ENCODE measurements at regions not wholly inside any gene's neighbourhood (a gene's known extent, or its start where the extent isn't known, plus 50 kb on each side); places are given as distances from the start of the nearest gene placed in this dataset.
A peak's percentile ranks its signal among the peaks of the same experiment; 100 is the strongest.

DNA sequence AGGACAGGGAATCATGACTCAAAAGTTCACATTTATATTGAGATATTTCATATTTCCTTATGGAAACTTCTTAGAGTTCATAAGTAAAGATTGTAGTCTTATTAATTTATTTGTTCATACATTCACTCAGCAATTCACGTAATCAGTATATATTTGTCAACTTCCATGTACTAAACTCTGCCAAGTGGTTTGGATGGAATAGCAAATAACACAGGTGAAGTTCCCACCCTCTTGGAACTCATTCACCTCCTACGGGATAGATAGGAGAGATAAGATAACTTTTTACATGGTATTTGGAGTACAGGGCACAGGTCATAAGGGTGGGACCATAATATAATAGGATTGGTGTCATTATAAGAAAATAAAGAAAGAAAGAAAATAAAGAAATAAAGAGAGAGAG is 234.0 kb downstream of the CDC14C start:
- Histone ChIP-seq H3K36me3 (ENCODE audit: control insufficient read depth, insufficient read depth, low read length) (no peaks in the 10 kb centered on the region), H3K27ac (ENCODE audit: low read depth, low read length) (no peak overlapping the region), H3K4me3 (ENCODE audit: low read depth, low read length) (no peak overlapping the region), H3K27me3 (ENCODE audit: control insufficient read depth, insufficient read depth, low read length) (no peaks in the 10 kb centered on the region), H3K4me1 (ENCODE audit: control insufficient read depth, insufficient read depth, low read length) (no peaks in the 10 kb centered on the region), H3K9ac (ENCODE audit: low read length) (no peak overlapping the region), H3K9me3 (ENCODE audit: control insufficient read depth, insufficient read depth, low read depth, low read length) (peaks cover 2% of the 10 kb centered on the region; the same call in 1 of the 2 replicates)

DNA sequence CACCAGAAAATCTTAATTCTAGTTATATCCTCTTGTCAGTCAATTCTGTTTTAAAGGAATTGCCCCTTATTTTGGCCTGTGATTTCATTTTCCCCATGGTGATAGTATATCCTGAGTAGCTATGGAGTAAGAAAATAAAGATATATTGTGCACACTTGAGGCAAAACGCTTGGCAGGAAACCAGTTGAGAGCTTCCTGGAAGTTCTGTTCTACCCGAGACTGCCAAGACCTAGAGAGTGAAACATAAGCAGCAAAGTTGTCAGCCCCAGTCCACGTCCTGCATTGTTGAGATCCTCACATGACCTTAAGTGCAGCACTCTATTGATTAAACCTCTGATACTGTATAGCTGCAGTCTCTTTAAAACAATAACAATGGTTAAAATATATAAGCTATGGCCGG is 235.2 kb downstream of the CDC14C start:
- Histone ChIP-seq H3K27me3 (ENCODE audit: control insufficient read depth, insufficient read depth, low read length) (no peaks in the 10 kb centered on the region), H3K9ac (ENCODE audit: low read length) (no peak overlapping the region), H3K9me3 (ENCODE audit: control insufficient read depth, insufficient read depth, low read depth, low read length) (peaks cover 2% of the 10 kb centered on the region; the same call in 1 of the 2 replicates), H3K27ac (ENCODE audit: low read depth, low read length) (no peak overlapping the region), H3K4me1 (ENCODE audit: control insufficient read depth, insufficient read depth, low read length) (no peaks in the 10 kb centered on the region), H3K36me3 (ENCODE audit: control insufficient read depth, insufficient read depth, low read length) (no peaks in the 10 kb centered on the region), H3K4me3 (ENCODE audit: low read depth, low read length) (no peak overlapping the region)

DNA sequence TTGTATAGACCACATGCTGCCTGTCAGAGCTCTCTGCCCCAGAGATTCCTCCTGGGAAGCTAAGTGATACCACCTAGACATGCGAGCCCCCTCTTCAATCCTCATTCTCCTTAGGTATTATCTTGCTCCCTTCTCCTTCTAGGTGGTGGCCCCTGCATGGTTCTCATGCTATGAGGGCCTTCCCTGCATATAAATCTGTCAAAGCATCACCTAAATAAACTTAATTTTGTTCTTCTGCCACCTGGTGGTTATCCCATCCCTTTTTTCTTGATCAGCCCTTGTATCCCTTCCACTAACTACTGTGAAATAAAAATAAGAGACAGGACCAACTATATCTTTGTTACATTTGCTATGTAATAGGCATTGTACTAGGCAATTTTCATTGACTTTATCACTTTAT is 242.1 kb downstream of the CDC14C start:
- no peak overlapping the region for H3K9ac ChIP-seq (ENCODE audit: low read length)
- H3K27ac ChIP-seq (ENCODE audit: low read depth, low read length), result no peak overlapping the region
- no peaks in the 10 kb centered on the region for H3K36me3 ChIP-seq (ENCODE audit: control insufficient read depth, insufficient read depth, low read length)
- no peaks in the 10 kb centered on the region for H3K27me3 ChIP-seq (ENCODE audit: control insufficient read depth, insufficient read depth, low read length)
- no peak overlapping the region for H3K4me3 ChIP-seq (ENCODE audit: low read depth, low read length)
- H3K9me3 ChIP-seq (ENCODE audit: control insufficient read depth, insufficient read depth, low read depth, low read length), result peaks cover 4% of the 10 kb centered on the region; the same call in 1 of the 2 replicates
- no peaks in the 10 kb centered on the region for H3K4me1 ChIP-seq (ENCODE audit: control insufficient read depth, insufficient read depth, low read length)

DNA sequence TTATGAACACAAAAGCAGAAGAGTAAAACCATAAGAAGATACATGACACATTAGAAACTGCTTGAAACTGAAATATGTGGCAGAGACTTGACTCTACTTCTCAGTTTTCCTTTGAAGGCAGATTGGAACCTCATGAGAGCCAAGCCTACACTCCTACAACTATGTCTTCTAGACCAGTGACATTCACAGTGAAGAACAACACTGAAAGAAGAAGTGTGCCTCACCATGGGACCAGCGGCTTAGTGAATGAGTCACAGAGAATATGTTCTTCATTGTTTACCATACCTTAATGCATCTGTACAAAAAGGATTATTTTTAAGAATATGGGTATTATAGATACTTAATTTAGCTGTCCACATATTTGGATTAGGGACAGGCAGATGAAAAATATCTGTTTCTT is 248.3 kb downstream of the CDC14C start:
- Histone ChIP-seq H3K36me3 (ENCODE audit: control insufficient read depth, insufficient read depth, low read length) (no peaks in the 10 kb centered on the region), H3K27ac (ENCODE audit: low read depth, low read length) (no peak overlapping the region), H3K9me3 (ENCODE audit: control insufficient read depth, insufficient read depth, low read depth, low read length) (no peaks in the 10 kb centered on the region), H3K27me3 (ENCODE audit: control insufficient read depth, insufficient read depth, low read length) (no peaks in the 10 kb centered on the region), H3K9ac (ENCODE audit: low read length) (no peak overlapping the region), H3K4me1 (ENCODE audit: control insufficient read depth, insufficient read depth, low read length) (no peaks in the 10 kb centered on the region), H3K4me3 (ENCODE audit: low read depth, low read length) (no peak overlapping the region)

DNA sequence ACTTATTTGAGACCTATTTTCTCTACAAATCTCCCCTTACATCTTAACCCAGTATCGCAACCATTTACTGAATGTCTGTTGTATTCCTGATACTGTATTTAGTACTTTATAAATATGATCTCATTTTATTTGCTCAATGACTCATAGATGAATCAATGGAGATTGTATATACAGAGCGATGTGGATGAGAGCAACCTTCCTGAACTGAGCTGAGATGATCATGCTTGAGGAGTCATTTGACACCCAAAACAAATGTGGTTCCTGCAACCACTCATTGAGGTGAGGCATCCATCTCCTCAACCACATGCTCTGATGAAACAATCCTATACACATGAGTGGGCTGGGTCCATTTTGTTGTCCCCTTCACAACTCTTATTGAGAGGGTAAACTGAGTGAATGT is 250.0 kb downstream of the CDC14C start:
- Histone ChIP-seq H3K9me3 (ENCODE audit: control insufficient read depth, insufficient read depth, low read depth, low read length) (no peaks in the 10 kb centered on the region), H3K27me3 (ENCODE audit: control insufficient read depth, insufficient read depth, low read length) (no peaks in the 10 kb centered on the region), H3K4me1 (ENCODE audit: control insufficient read depth, insufficient read depth, low read length) (no peaks in the 10 kb centered on the region), H3K9ac (ENCODE audit: low read length) (no peak overlapping the region), H3K4me3 (ENCODE audit: low read depth, low read length) (no peak overlapping the region), H3K27ac (ENCODE audit: low read depth, low read length) (no peak overlapping the region), H3K36me3 (ENCODE audit: control insufficient read depth, insufficient read depth, low read length) (no peaks in the 10 kb centered on the region)

DNA sequence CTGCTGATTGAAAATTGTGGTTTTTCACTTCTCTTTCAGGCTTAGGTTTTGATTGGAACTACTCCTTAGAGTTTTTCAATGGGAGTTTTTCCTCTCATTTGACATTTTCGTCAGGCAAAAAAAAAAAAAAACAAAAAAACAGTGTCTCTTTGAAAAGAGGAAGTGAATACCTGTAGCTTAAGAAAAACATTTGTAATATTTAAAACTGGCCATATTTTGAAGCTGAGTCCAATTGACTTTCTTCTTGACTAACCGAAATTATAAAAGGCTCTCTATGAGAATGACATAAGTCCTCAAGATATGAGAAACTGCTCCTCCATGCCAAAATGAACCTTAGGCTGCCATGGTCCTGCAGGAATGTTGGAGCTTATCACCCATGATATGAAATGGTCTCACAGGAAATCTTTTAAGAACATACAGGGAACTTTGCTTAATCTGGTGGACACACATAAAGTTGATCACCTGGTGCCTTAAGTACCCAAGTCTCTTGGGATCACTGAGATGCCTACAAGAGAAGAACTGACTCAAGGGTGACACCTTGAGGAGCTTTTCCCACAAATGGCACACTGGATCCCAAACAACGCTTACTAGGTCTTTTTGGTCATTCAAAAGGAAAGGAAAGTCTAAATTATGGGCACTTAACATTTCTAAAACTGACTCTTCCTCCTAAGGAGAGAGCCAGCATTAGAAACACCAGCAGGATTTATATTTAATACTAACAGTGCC is 263.4 kb downstream of the CDC14C start:
- H3K36me3 ChIP-seq (ENCODE audit: control insufficient read depth, insufficient read depth, low read length), result no peaks in the 10 kb centered on the region

DNA sequence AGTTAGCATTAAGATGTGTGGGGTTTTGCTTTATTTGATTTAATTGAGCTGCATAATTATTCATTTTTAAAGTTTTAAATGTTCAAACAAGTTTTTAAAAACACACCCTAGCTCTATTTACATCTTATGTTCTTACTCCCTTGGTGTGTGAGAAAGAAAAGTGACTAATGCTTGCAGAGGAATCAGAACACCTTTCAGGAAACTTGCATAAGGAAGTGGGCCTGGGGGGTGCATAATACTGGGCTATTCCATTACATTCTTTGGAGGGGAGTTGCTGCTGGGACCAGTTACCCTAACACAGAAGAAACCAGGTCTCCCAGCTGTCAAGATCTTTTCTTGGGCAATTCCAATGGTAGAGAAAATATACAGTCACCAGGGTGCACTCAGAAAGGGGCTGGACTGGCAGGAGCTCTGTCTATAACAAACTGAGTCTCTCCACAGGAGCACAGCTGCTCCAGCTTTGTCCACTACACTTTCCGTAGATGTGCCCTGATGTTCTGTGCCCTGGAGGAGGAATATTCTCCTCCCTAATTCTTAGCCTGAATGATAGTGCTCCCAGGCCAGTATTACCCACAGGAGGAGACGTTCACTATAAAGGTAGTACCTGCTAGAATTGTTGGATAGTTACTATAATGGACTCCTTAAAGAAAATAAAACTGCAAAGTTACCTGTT is 304.2 kb downstream of the CDC14C start:
- H3K9ac ChIP-seq (ENCODE audit: low read length), result no peak overlapping the region
- no peaks in the 10 kb centered on the region for H3K27me3 ChIP-seq (ENCODE audit: control insufficient read depth, insufficient read depth, low read length)
- no peaks in the 10 kb centered on the region for H3K9me3 ChIP-seq (ENCODE audit: control insufficient read depth, insufficient read depth, low read depth, low read length)
- H3K36me3 ChIP-seq (ENCODE audit: control insufficient read depth, insufficient read depth, low read length), result no peaks in the 10 kb centered on the region
- H3K4me1 ChIP-seq (ENCODE audit: control insufficient read depth, insufficient read depth, low read length), result peaks cover 15% of the 10 kb centered on the region
- no peak overlapping the region for H3K27ac ChIP-seq (ENCODE audit: low read depth, low read length)
- no peak overlapping the region for H3K4me3 ChIP-seq (ENCODE audit: low read depth, low read length)

More for the DNA sequence above, 263.4 kb downstream of the CDC14C start:
- Histone ChIP-seq H3K9ac (ENCODE audit: low read length) (no peak overlapping the region), H3K27ac (ENCODE audit: low read depth, low read length) (no peak overlapping the region), H3K27me3 (ENCODE audit: control insufficient read depth, insufficient read depth, low read length) (no peaks in the 10 kb centered on the region), H3K4me1 (ENCODE audit: control insufficient read depth, insufficient read depth, low read length) (no peaks in the 10 kb centered on the region; the same call in 1 of the 2 replicates), H3K4me3 (ENCODE audit: low read depth, low read length) (no peak overlapping the region), H3K9me3 (ENCODE audit: control insufficient read depth, insufficient read depth, low read depth, low read length) (no peaks in the 10 kb centered on the region; the same call in 1 of the 2 replicates)

DNA sequence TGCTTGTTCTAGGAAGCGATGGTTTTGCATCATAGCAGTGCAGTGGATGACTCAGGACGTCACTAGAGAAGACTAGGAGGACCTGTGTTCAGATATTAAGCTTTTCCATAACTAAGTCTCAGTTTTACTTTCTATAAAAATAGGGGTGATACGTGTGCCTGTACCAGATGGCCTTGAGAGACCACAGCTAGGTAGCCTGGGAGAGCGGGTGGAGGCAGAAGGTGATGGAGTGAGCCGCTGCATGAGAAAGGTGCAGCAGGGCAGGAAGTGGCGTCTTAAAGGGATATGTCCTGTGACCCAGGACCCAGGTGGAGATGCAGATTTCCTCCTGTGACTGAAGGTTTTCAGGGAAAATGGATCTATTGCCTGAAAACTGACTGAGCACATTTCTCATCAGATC is 304.9 kb downstream of the CDC14C start:
- peaks cover 15% of the 10 kb centered on the region for H3K4me1 ChIP-seq (ENCODE audit: control insufficient read depth, insufficient read depth, low read length)
- H3K9ac ChIP-seq (ENCODE audit: low read length), result no peak overlapping the region
- no peak overlapping the region for H3K27ac ChIP-seq (ENCODE audit: low read depth, low read length)
- no peaks in the 10 kb centered on the region for H3K27me3 ChIP-seq (ENCODE audit: control insufficient read depth, insufficient read depth, low read length)
- H3K36me3 ChIP-seq (ENCODE audit: control insufficient read depth, insufficient read depth, low read length), result no peaks in the 10 kb centered on the region
- no peaks in the 10 kb centered on the region for H3K9me3 ChIP-seq (ENCODE audit: control insufficient read depth, insufficient read depth, low read depth, low read length)
- no peak overlapping the region for H3K4me3 ChIP-seq (ENCODE audit: low read depth, low read length)

DNA sequence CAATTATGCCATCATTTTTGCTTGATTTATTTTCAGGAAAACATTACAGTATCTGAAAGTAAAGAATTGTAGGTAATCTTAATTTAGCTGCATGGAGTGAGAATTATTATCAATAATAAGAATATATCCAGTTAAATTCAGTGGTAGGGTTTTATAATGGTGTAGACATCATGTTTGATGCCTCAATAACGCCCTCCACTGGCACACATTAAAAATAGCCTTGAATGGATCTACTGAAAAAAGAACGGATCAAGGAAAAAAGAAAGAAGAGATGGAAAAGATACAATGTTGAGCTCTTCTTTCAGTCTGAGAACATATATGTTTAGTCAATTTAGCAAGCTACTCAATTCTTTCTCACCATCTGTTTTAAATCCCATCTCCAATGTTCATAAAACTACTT is 319.2 kb downstream of the CDC14C start:
- Histone ChIP-seq H3K27me3 (ENCODE audit: control insufficient read depth, insufficient read depth, low read length) (no peaks in the 10 kb centered on the region), H3K9me3 (ENCODE audit: control insufficient read depth, insufficient read depth, low read depth, low read length) (peaks cover 15% of the 10 kb centered on the region), H3K27ac (ENCODE audit: low read depth, low read length) (peak overlapping the region; percentile 57), H3K9ac (ENCODE audit: low read length) (no peak overlapping the region), H3K4me1 (ENCODE audit: control insufficient read depth, insufficient read depth, low read length) (peaks cover 49% of the 10 kb centered on the region), H3K4me3 (ENCODE audit: low read depth, low read length) (no peak overlapping the region), H3K36me3 (ENCODE audit: control insufficient read depth, insufficient read depth, low read length) (no peaks in the 10 kb centered on the region)

DNA sequence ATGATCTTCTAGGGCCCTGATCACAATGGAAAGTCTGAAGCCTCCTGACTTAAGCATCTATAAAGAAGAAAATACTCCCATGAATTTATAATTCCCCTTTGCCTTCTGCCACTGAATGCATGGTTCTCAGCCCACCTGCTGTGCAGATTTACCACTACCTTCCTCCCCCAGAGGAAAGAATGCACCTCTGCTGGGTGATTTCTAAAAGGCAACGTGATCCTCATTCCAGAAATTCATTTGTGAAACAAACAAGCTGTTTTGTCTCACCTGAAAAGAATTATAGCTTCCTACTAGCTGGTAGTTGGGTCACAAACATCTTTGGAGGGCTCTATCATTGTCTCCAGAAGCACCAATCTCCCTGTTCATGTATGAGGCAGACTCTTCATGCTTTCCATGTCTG is 320.2 kb downstream of the CDC14C start:
- no peaks in the 10 kb centered on the region for H3K27me3 ChIP-seq (ENCODE audit: control insufficient read depth, insufficient read depth, low read length)
- H3K4me1 ChIP-seq (ENCODE audit: control insufficient read depth, insufficient read depth, low read length), result peaks cover 50% of the 10 kb centered on the region
- peaks cover 5% of the 10 kb centered on the region; the same call in 1 of the 2 replicates for H3K9me3 ChIP-seq (ENCODE audit: control insufficient read depth, insufficient read depth, low read depth, low read length)
- peak overlapping the region; percentile 87 for H3K27ac ChIP-seq (ENCODE audit: low read depth, low read length)
- H3K9ac ChIP-seq (ENCODE audit: low read length), result peak overlapping the region; percentile 44
- peak overlapping the region; percentile 32 for H3K4me3 ChIP-seq (ENCODE audit: low read depth, low read length)
- H3K36me3 ChIP-seq (ENCODE audit: control insufficient read depth, insufficient read depth, low read length), result no peaks in the 10 kb centered on the region

DNA sequence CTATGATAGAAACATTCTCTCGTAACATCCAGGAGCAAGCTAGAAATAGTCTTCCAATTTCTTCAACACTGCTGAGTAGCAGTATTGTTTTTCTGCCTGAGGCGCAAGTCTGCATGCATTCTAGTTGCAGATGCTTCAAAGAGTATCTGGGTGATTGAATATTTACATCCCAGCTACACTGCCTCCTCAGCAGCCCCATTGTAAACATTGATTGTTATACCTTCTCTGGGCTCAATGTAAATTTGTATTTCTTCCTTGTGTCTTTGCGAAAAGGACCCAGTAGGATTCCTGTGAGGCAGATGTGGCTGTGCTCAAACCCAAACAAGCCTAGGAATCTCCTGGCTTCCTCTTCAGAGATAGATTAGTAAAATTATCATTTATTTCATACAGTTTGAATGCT is 320.7 kb downstream of the CDC14C start:
- Histone ChIP-seq H3K36me3 (ENCODE audit: control insufficient read depth, insufficient read depth, low read length) (no peaks in the 10 kb centered on the region), H3K27me3 (ENCODE audit: control insufficient read depth, insufficient read depth, low read length) (no peaks in the 10 kb centered on the region), H3K9ac (ENCODE audit: low read length) (peak overlapping the region; percentile 44), H3K9me3 (ENCODE audit: control insufficient read depth, insufficient read depth, low read depth, low read length) (0 out of 2 replicates have a peak, but pooled peaks cover 2% of the 10 kb centered on the region), H3K27ac (ENCODE audit: low read depth, low read length) (peak overlapping the region; percentile 87), H3K4me1 (ENCODE audit: control insufficient read depth, insufficient read depth, low read length) (peaks cover 50% of the 10 kb centered on the region), H3K4me3 (ENCODE audit: low read depth, low read length) (peak overlapping the region; percentile 32)
